OCI-M2 (cell line): ENCODE measurements at regions not wholly inside any gene's neighbourhood (a gene's known extent, or its start where the extent isn't known, plus 50 kb on each side); places are given as distances from the start of the nearest gene placed in this dataset.

Source experiments
- DNase-seq: peaks from one replicate; lab custom pipeline; 2025; ENCODE audit not compliant: unreplicated experiment; lab: John Stamatoyannopoulos, UW

- DNase-seq, result no peak
Measured at GRCh38 chr14:56494167-56494566, 85.4 kb upstream of the TMEM260 start.

GRCh38 chr14:56498112-56498511, 81.5 kb upstream of the TMEM260 start:
- DNase-seq, result no peak

GRCh38 chr14:56501909-56502530, 77.6 kb upstream of the TMEM260 start:
- DNase-seq, result no peak

GRCh38 chr14:56505361-56505760, 74.2 kb upstream of the TMEM260 start:
- no peak for DNase-seq

GRCh38 chr14:56512521-56512920, 67.1 kb upstream of the TMEM260 start:
- DNase-seq, result no peak

- DNase-seq, result no peak
Measured at GRCh38 chr14:56514663-56515371, 64.8 kb upstream of the TMEM260 start.

- DNase-seq, result no peak
Measured at GRCh38 chr14:56515739-56516138, 63.9 kb upstream of the TMEM260 start.

- DNase-seq, result no peak
Measured at GRCh38 chr14:56522403-56522802, 57.2 kb upstream of the TMEM260 start.

- DNase-seq, result no peak
Measured at GRCh38 chr14:56524971-56525677, 54.5 kb upstream of the TMEM260 start.

GRCh38 chr14:56528927-56529326, 50.7 kb upstream of the TMEM260 start:
- DNase-seq, result no peak
